ENCODE measurements at regions not wholly inside any gene's neighbourhood (a gene's known extent, or its start where the extent isn't known, plus 50 kb on each side); places are given as distances from the start of the nearest gene placed in this dataset.
A peak's percentile ranks its signal among the peaks of the same experiment; 100 is the strongest.

DNA sequence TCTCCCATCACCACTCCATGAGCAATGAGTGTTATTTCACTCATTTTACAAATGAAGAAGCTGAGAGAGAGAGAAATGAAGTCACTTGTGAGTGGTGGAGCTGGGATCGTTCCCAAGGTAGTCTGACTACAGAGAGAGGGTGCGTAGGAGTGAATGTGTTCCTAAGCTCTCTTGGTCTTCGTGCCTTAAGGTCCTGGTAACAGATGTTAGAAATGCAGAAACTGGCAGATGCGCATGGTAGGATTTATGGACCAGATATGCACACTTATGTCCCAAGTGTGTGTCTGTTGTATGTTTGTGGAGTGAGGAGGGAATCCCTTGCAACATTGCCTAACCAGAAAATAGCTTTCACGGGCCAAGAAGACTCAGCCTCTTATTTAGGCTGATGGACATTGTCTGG lies 93.2 kb upstream of the ZNF469 start:
- Histone ChIP-seq H3K27ac (no peak overlapping the region), H3K4me3 (no peak overlapping the region), H3K36me3 (no peaks in the 10 kb centered on the region), H3K9me3 (peaks cover 0 to 30% (median 16%) of the 10 kb centered on the region in 11 donors), H3K27me3 (peaks cover 0 to 34% (median 10%) of the 10 kb centered on the region in 7 donors), H3K4me1 (peaks cover 0 to 6% (median 0%) of the 10 kb centered on the region in 9 donors)
- ATAC-seq, result peak in 1 of 8 donors; percentile 13
- intact Hi-C loops (cut with DNase I), result no loop called here
- DNase-seq, result no peak
- 71 to 76% methylated on average over 5 of the region's 5 CpGs for WGBS, 2 donors
- TF ChIP-seq, protein P1, sequence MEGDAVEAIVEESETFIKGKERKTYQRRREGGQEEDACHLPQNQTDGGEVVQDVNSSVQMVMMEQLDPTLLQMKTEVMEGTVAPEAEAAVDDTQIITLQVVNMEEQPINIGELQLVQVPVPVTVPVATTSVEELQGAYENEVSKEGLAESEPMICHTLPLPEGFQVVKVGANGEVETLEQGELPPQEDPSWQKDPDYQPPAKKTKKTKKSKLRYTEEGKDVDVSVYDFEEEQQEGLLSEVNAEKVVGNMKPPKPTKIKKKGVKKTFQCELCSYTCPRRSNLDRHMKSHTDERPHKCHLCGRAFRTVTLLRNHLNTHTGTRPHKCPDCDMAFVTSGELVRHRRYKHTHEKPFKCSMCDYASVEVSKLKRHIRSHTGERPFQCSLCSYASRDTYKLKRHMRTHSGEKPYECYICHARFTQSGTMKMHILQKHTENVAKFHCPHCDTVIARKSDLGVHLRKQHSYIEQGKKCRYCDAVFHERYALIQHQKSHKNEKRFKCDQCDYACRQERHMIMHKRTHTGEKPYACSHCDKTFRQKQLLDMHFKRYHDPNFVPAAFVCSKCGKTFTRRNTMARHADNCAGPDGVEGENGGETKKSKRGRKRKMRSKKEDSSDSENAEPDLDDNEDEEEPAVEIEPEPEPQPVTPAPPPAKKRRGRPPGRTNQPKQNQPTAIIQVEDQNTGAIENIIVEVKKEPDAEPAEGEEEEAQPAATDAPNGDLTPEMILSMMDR (IDR thresholded peaks at IDR 0.05), result no peak

DNA sequence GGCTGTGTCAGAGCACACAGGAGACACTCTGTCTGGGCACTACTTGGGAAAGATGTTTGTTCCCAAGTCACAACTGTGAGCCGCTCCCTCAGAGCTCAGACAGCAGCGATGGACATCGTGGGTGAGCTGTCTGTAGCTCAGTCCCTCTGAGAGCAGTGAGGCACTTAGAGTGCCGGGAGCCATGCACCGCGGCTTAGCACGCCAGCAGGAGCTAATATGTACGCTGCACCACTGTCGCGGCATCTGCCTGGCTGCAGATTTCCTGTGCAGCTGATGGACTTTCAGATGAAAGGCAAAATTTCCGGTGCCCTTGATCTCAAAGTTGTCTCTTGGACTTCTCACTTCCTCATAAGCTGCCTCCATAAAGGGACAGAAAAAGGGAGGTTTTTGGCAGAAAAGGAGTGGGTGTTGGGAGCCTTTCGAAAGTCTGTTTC lies 92.8 kb upstream of the ZNF469 start:
- no peaks in the 10 kb centered on the region for H3K36me3 ChIP-seq
- H3K9me3 ChIP-seq, result peaks cover 0 to 30% (median 16%) of the 10 kb centered on the region in 11 donors
- 40 to 56% methylated on average over 12 of the region's 12 CpGs for WGBS, 2 donors
- peaks cover 0 to 37% (median 10%) of the 10 kb centered on the region in 7 donors for H3K27me3 ChIP-seq
- DNase-seq (no peak), ATAC-seq (peak in 4 of 8 donors; percentile 12 to 50 (median 40))
- no peak overlapping the region for H3K4me3 ChIP-seq
- H3K27ac ChIP-seq, result no peak overlapping the region
- TF ChIP-seq, protein P1 (IDR thresholded peaks at IDR 0.05), result no peak
- H3K4me1 ChIP-seq, result peaks cover 0 to 6% (median 0%) of the 10 kb centered on the region in 9 donors
- intact Hi-C loops (cut with DNase I), result no loop called here

DNA sequence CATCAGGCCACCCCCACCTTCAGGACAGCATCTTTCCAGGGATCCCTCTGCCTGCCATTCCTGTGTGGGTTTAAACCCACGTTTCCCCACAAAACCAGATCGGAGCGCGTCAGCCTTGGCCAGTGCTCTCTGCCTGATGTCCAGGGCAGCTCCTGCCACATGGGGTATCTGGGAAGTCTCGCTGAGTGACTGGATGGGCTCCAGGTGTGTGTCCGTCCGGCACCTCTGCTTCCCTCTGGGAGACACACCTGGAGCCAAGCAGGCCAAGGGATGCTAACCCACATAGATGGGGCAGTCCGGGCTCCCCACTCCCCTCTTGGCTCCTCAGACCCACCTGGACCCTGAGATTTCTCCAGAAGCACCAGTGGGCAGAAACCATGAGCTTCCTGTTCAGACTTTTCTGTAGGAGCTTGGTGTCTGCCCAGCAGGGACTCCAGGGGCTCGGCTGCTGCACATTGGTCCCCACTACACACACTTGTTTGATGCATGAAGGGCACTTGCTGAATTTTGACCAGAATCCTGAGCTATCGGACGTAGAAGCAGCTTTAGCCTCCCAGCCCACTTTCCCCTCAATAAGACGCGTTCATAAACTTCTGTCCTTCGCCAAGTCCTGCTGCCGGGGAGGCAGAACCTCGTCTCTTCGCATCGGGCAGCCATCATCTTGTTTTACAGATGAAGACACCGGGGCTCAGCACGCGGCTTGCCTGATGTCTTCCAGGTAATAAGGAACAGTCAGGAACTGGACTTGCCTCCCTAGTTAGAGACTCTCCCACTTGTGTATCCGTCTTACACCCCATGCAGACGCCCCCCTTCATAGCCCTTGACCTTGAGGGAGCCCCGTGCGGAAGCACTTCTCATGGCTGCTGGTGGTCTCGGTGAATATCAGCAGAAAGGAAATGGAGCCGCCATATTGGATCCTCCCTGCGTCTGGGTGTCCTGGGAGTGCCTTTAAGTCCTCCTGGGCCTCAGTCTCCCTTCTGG lies 91.6 kb upstream of the ZNF469 start:
- H3K4me3 ChIP-seq, result no peak overlapping the region
- H3K9me3 ChIP-seq, result peaks cover 0 to 30% (median 16%) of the 10 kb centered on the region in 11 donors
- TF ChIP-seq, protein P1 (IDR thresholded peaks at IDR 0.05), result no peak
- H3K4me1 ChIP-seq, result peaks cover 0 to 6% (median 0%) of the 10 kb centered on the region in 9 donors
- no peaks in the 10 kb centered on the region for H3K36me3 ChIP-seq
- ATAC-seq, result no peak
- H3K27ac ChIP-seq, result no peak overlapping the region
- intact Hi-C loops (cut with DNase I), result no loop called here
- H3K27me3 ChIP-seq, result peaks cover 0 to 46% (median 15%) of the 10 kb centered on the region in 7 donors
- no peak for DNase-seq
- WGBS, 2 donors, result 79 to 86% methylated on average over 28 of the region's 28 CpGs

DNA sequence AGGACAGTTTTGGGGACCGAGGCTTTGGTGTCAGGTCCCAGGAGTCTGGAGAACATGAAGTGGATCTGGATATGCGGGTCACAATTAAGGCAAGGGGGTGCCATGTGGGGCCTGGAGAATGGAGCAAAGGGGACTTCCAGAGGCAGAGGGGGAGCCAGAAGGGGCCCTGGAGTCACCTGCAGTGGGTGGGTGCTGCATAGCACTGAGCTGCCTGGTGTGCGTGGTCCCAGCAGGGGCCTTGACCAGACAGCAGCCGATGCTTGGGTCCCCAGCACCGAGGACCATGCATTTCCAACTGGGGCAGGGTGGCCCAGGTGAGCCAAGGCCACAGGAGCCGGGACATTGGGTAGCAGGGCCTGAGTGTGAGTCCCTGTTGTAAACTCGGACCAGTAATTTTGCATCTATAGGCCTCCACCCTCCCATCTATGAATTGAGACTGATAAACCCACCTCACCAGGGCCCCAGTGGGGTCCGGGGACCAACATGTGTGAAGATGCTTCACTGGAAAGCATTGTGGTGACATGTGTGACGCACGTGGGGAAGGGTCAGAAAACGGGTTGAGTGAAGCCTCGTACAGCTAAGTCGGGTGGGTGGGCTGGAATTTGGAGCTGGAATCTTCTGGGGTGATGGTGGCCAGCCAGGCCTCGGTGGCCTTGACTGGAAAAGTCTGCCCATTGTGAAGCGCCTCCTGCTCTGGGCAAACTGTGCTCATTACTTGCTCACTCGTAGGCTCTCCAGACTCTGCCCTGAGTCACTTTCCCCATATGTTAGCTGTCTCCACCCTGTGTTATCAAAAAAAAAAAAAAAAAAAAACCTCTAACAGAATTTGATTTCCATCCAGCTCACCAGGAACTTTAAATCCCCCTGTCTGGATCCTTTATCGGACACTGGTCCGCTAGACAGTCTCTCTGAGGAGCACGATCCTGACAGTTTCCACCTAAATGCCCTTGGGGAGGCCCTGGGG lies 90.5 kb upstream of the ZNF469 start:
- Histone ChIP-seq H3K36me3 (no peaks in the 10 kb centered on the region), H3K27ac (no peak overlapping the region), H3K4me1 (peaks cover 0 to 6% (median 0%) of the 10 kb centered on the region in 9 donors), H3K4me3 (no peak overlapping the region), H3K9me3 (peaks cover 0 to 18% (median 6%) of the 10 kb centered on the region in 11 donors), H3K27me3 (peaks cover 0 to 52% (median 18%) of the 10 kb centered on the region in 7 donors)
- 89 to 92% methylated on average over 19 of the region's 19 CpGs for WGBS, 2 donors
- TF ChIP-seq, protein P1 (IDR thresholded peaks at IDR 0.05), result no peak
- ATAC-seq (no peak), DNase-seq (no peak)
- intact Hi-C loops (cut with DNase I), result no loop called here
